Activated naive CD8-positive, alpha-beta T cell treated with anti-CD3 and anti-CD28 coated beads for 36 hours (primary cell): ENCODE measurements at regions not wholly inside any gene's neighbourhood (a gene's known extent, or its start where the extent isn't known, plus 50 kb on each side); places are given as distances from the start of the nearest gene placed in this dataset.
"Not testable (repeated sequence)": the region's sequence is repeated elsewhere in the genome, so short reads cannot be mapped to it uniquely, and the experiment has no call there.

ENCODE experiments used
- DNase-seq: peaks from one replicate; pipeline ENCODE4 v3.0.0; 2021
- H3K27ac Mint-ChIP-seq: one replicate; pipeline ENCODE4 v1.8.0; 2022; ENCODE audit warnings: mild to moderate bottlenecking, moderate library complexity, mixed read lengths
- H3K27me3 Mint-ChIP-seq: one replicate; pipeline ENCODE4 v1.8.0; 2022; ENCODE audit warnings: mild to moderate bottlenecking, mixed read lengths
- H3K36me3 Mint-ChIP-seq: one replicate; pipeline ENCODE4 v1.8.0; 2021; ENCODE audit warnings: mild to moderate bottlenecking, mixed read lengths
- H3K4me1 Mint-ChIP-seq: one replicate; pipeline ENCODE4 v1.8.0; 2021; ENCODE audit warnings: mixed read lengths
- H3K4me3 Mint-ChIP-seq: one replicate; pipeline ENCODE4 v1.8.0; 2022; ENCODE audit warnings: mild to moderate bottlenecking, moderate library complexity, mixed read lengths
- H3K9me3 Mint-ChIP-seq: one replicate; pipeline ENCODE4 v1.8.0; 2022; ENCODE audit warnings: mixed read lengths

DNA sequence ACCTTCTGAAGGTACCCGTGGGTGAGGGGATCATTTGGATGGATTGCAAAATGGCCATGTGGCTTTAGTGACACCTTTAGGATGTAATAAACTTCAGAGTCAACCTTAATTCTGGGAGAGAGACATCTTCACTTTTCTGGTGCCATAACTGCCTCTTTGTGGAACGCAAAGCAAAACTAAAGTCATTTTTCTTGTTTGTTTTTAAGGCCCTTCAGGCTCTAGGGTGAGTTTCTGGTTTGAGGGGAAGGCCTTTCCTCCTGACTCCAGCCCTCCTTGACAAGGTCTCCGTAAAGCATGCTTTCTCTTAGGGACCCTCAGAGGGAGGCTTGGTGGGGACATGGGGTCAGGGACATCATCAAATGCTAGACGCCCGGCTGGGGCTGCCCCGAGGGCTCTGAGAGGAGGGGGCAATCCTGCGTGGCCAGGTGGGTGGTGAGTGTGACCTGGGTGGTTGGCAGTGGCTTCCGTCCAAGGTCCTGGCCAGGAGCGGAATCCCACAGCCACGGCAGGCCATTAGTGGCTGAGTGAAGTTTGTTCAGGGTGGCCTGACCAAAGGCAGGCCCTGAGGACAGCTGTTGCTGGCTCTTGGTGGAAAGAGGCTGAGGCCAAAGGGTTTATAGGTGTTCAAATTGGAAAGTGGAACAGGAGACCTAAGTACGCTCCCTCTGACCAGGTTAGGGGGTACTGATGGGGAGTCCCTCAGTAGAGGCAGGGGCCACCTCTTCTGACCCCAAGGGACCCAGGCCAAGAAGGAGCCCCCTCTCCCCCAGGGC is 112.2 kb downstream of the METRNL start:
- no peak for DNase-seq
- H3K27me3 Mint-ChIP-seq = no peaks in the 10 kb centered on the region
- H3K27ac Mint-ChIP-seq = no peak overlapping the region
- H3K4me3 Mint-ChIP-seq = no peak overlapping the region
- peaks cover 12% of the 10 kb centered on the region for H3K4me1 Mint-ChIP-seq
- peaks cover 3% of the 10 kb centered on the region for H3K9me3 Mint-ChIP-seq
- H3K36me3 Mint-ChIP-seq = no peaks in the 10 kb centered on the region

- peaks cover 12% of the 10 kb centered on the region for H3K4me1 Mint-ChIP-seq
- H3K4me3 Mint-ChIP-seq = no peak overlapping the region
- H3K36me3 Mint-ChIP-seq = no peaks in the 10 kb centered on the region
- H3K27ac Mint-ChIP-seq = no peak overlapping the region
- peaks cover 3% of the 10 kb centered on the region for H3K9me3 Mint-ChIP-seq
- DNase-seq = no peak
- H3K27me3 Mint-ChIP-seq = no peaks in the 10 kb centered on the region
Observed at GRCh38 chr17:83192161-83192788, 112.9 kb downstream of the METRNL start.

DNA sequence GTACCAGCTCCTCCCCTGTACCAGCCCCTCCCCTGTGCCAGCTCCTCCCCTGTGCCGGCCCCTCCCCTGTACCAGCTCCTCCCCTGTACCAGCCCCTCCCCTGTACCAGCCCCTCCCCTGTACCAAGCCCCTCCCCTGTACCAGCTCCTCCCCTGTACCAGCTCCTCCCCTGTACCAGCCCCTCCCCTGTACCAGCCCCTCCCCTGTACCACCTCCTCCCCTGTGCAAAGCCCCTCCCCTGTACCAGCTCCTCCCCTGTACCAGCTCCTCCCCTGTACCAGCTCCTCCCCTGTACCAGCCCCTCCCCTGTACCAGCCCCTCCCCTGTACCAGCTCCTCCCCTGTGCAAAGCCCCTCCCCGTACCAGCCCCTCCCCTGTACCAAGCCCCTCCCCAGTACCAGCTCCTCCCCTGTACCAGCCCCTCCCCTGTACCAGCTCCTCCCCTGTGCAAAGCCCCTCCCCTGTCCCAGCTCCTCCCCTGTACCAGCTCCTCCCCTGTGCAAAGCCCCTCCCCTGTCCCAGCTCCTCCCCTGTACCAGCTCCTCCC is 113.5 kb downstream of the METRNL start:
- H3K4me3 Mint-ChIP-seq, H3K9me3 Mint-ChIP-seq, H3K27me3 Mint-ChIP-seq, DNase-seq, H3K27ac Mint-ChIP-seq, H3K36me3 Mint-ChIP-seq: not testable (repeated sequence)
- peaks cover 12% of the 10 kb centered on the region for H3K4me1 Mint-ChIP-seq

- DNase-seq = no peak
Observed at GRCh38 chr17:83193336-83194185, 114.2 kb downstream of the METRNL start.

DNA sequence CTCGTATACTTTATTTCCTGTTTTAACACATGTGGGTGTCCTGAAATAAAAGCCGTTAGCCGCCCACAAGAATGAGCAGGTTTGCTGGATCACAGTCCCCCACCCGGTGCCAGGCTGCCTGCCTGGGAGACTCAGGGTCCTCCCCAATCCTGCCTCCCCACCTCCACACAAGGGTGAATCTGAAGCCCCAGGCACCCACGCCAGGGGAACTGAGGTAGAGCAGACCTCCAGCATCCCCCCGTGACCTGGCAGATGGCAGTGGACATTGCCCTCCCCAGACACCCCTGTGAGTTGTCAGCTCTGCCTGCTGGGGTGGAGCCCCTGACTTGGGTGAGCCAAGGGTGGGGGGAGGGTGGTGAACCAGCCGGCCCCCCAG is 114.8 kb downstream of the METRNL start:
- no peak overlapping the region for H3K27ac Mint-ChIP-seq
- H3K4me1 Mint-ChIP-seq = peaks cover 16% of the 10 kb centered on the region
- no peaks in the 10 kb centered on the region for H3K27me3 Mint-ChIP-seq
- no peaks in the 10 kb centered on the region for H3K9me3 Mint-ChIP-seq
- no peak overlapping the region for H3K4me3 Mint-ChIP-seq
- no peak for DNase-seq
- no peaks in the 10 kb centered on the region for H3K36me3 Mint-ChIP-seq

More at GRCh38 chr17:83193336-83194185, 114.2 kb downstream of the METRNL start:
- Mint-ChIP-seq H3K27me3 (no peaks in the 10 kb centered on the region), H3K36me3 (no peaks in the 10 kb centered on the region), H3K9me3 (no peaks in the 10 kb centered on the region), H3K4me1 (peaks cover 14% of the 10 kb centered on the region), H3K4me3 (no peak overlapping the region), H3K27ac (no peak overlapping the region)

DNA sequence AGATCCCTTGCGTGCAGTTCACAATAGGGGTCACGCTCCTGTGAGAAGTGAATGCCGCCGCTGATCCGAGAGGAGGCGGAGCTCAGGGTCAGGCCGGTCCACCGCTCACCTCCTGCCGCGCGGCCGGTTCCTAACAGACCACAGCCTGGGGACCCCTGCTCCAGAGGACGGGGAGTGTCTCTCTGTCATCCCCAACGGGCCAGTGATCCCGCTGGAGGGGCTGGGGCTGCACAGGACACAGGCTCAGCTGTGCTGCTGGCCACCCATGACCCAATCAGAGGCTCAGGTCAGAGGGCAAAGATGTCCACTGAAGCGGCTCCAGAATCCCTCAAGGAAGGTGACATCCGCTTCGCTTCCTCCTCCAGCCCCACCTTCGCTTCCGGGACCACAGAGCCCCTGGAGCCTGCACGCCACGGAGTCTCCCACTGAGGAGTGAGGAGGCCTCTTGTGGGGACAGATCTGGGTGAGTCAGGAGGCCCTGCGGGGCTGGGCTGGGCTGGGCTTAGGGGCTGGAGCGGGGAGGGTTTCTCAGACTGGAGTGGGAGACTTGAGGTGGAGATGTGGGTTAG is 115.4 kb downstream of the METRNL start:
- peaks cover 23% of the 10 kb centered on the region for H3K4me1 Mint-ChIP-seq
- no peak overlapping the region for H3K4me3 Mint-ChIP-seq
- DNase-seq = no peak
- H3K27ac Mint-ChIP-seq = no peak overlapping the region
- H3K27me3 Mint-ChIP-seq = no peaks in the 10 kb centered on the region
- H3K9me3 Mint-ChIP-seq = no peaks in the 10 kb centered on the region
- no peaks in the 10 kb centered on the region for H3K36me3 Mint-ChIP-seq

- DNase-seq = no peak
- H3K27ac Mint-ChIP-seq = no peak overlapping the region
- no peaks in the 10 kb centered on the region for H3K36me3 Mint-ChIP-seq
- no peak overlapping the region for H3K4me3 Mint-ChIP-seq
- H3K4me1 Mint-ChIP-seq = peaks cover 29% of the 10 kb centered on the region
- no peaks in the 10 kb centered on the region for H3K27me3 Mint-ChIP-seq
- H3K9me3 Mint-ChIP-seq = no peaks in the 10 kb centered on the region
Observed at GRCh38 chr17:83195330-83196023, 116.1 kb downstream of the METRNL start.

- DNase-seq = no peak
- Mint-ChIP-seq H3K4me3 (no peak overlapping the region), H3K27ac (no peak overlapping the region), H3K36me3 (no peaks in the 10 kb centered on the region), H3K27me3 (no peaks in the 10 kb centered on the region), H3K4me1 (peaks cover 35% of the 10 kb centered on the region), H3K9me3 (no peaks in the 10 kb centered on the region)
Observed at GRCh38 chr17:83196024-83196365, 116.6 kb downstream of the METRNL start.

- Mint-ChIP-seq H3K27ac (no peak overlapping the region), H3K4me3 (no peak overlapping the region), H3K4me1 (peaks cover 38% of the 10 kb centered on the region), H3K27me3 (no peaks in the 10 kb centered on the region), H3K36me3 (no peaks in the 10 kb centered on the region), H3K9me3 (no peaks in the 10 kb centered on the region)
- DNase-seq = no peak
Observed at GRCh38 chr17:83196366-83196765, 117.0 kb downstream of the METRNL start.

DNA sequence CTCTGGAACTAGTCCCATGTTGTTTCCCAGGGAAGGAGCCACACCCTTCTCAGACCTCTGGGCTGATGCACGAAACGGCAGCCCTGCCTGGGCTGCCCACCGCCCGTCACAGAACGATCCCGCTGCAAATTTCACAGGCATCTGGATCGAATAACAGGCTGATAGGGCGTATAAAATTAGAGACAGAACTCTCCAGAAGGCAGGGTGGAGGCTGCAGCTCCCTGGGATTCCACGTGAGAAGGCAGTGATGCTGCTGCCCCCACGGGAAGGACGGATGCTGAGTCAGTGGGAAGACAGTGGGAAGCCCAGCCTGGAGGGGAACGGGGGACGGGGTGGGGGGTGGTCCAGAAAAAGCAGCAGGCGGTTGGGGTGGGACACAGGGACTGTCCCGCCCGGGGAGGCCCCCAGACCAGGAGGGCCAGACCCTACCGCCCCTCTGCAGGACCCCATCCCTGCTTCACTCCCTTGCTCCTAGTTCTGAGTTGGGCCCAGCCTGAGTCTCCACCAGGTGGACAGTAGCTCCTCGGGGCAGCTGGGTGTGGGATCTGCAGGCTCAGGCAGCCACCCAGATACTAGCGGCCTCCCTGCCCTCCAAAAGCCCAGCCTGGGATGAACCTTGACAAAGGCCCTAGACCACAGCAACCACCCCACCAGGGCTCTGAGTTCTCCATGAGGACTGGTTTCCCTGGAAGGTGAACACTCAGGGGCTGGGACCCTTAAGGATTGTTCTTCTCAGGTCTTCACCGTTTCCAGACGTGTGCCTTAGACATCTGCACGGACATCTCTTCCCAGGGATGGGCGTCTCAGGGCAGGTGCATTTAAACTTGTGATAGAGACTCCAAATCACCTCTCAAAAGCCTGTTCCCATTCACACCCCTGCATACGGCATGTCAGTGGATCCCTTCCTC is 117.8 kb downstream of the METRNL start:
- Mint-ChIP-seq H3K9me3 (no peaks in the 10 kb centered on the region), H3K27ac (no peak overlapping the region), H3K36me3 (no peaks in the 10 kb centered on the region), H3K4me3 (no peak overlapping the region), H3K4me1 (peaks cover 45% of the 10 kb centered on the region), H3K27me3 (no peaks in the 10 kb centered on the region)
- DNase-seq = no peak

GRCh38 chr17:83198366-83199341 is 119.2 kb downstream of the METRNL start:
- no peaks in the 10 kb centered on the region for H3K27me3 Mint-ChIP-seq
- peak overlapping the region; percentile 66 for H3K4me3 Mint-ChIP-seq
- peaks cover 45% of the 10 kb centered on the region for H3K4me1 Mint-ChIP-seq
- no peaks in the 10 kb centered on the region for H3K9me3 Mint-ChIP-seq
- H3K36me3 Mint-ChIP-seq = no peaks in the 10 kb centered on the region
- no peak for DNase-seq
- H3K27ac Mint-ChIP-seq = peak overlapping the region; percentile 96

DNA sequence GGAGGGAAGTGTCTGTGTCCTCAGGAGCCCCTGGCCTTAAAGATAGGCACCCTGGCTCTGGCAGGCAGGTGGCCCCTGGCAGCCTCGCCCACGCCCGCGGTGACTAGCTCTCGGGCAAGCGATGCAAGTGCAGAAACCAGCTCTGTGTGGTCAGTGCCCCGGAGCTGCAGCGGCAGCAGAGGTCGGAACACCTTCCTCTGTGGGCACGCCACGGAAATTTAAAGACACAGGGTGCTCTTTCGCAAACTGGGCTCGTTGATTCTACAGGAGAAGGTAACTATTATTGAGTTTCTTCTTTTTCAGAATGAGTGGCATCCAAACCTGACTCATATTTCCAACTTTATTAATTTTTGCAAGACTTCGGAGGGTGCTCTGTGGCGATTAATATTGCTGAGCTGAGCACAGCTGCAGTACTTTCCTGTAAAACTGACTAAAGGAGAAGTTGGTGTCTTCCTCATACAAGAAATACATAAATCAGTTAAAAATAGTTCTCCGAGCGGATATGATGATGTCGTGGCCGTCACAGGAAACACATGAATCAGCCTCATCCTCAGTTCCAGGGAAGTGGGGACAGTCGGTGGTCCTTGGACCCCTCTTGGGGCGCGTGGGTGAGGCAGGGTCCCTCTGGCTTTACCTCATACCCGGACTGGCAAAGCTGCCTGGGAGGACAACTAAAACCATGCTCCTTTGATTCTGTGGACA is 120.2 kb downstream of the METRNL start:
- Mint-ChIP-seq H3K9me3 (no peaks in the 10 kb centered on the region), H3K36me3 (no peaks in the 10 kb centered on the region), H3K4me3 (peak overlapping the region; percentile 66), H3K27me3 (no peaks in the 10 kb centered on the region), H3K4me1 (peaks cover 37% of the 10 kb centered on the region), H3K27ac (peak overlapping the region; percentile 96)
- peak; percentile 80 for DNase-seq
